HG02981 (cell line): ENCODE measurements at regions not wholly inside any gene's neighbourhood (a gene's known extent, or its start where the extent isn't known, plus 50 kb on each side); places are given as distances from the start of the nearest gene placed in this dataset.
"Not testable (repeated sequence)": the region's sequence is repeated elsewhere in the genome, so short reads cannot be mapped to it uniquely, and the experiment has no call there.

Experiments used
- ATAC-seq: cut with Tn5 transposase; IDR thresholded peaks from one replicate; pipeline ENCODE4 v1.9.1; 2021; ENCODE audit warnings: mild to moderate bottlenecking, moderate library complexity; ENCODE audit not compliant: unreplicated experiment

DNA sequence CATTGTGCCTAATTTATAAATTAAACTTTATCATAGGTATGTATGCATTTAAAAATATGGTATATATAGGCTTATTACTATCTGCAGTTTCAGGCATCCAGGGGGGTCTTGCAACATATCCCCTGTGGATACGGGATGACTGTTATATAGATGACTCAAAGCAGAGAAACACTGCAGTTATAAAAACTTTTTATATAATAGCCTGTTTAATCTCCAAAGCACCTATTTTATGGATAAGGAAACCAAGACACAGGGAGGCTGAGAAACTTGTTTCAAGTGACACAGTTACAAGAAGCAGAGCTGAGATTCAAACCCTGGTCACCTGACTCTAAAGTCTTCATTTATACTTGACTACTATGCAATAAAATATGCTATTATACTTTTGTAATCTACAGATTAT is 897.7 kb downstream of the KCNA4 start:
- no peak for ATAC-seq

DNA sequence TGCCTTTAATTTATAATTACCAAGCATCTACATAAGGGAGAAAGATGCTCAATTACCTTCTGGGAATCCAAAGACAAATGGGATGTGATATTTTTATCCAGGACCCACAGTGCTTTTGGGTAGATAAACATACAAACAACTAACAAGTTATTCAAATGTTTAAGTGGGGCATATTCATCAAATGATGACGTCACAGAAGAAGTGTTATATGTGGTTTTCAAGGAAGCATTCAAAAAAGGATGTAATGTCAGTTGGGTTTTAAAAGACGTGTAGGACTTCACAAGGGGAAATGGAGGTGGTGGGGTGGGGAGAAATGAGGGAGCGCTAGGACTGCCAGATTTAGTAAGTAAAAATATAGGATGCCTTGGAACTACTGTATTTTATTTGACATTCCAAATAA is 915.9 kb downstream of the KCNA4 start:
- no peak for ATAC-seq

DNA sequence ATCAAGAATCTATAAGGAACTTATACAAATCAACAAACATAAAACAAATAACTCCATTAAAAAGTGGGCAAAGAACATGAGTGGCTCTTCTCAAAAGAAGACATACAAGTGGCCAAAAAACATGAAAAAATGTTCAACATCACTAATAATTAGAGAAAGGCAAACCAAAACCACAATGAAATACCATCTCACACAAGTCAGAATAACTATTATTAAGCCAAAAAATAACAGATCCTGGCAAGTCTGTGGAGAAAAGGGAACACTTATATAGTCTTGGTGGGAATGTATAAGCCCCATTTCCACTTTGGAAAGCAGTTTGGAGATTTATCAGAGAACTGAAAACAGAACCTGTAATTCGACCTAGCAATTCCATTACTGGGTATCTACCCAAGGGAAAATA is 921.0 kb downstream of the KCNA4 start:
- ATAC-seq, result no peak

DNA sequence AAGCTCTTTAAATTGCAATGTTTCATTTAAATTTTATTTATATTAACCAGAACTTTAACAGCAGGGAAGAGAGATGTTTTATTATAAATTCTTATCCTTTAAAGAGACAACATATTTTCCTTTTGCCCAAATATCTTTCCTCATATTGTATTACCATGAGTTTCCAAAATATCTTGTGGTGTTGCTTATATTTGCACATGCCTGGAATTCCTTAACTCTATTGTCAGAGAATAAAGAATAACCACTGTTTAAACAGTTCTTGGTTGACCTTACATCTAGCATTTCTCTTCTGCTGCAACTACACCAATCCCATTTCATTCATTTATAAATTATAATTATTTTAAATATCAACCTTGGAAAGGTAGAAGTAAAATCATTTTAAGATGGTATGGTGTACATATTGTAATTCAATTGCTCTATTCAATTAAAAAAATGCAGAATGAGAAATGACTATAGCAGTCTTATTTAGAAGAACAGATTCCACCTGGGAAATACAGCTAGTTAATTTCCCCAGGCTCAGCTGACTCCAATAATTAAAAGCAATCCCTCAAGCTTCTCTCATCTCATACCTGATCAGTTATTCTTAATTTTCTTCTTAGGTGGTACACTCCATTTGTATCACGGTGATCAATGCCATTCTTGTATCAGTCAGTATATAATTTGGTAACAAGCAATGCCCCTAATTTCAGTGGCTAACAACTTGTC is 923.3 kb downstream of the KCNA4 start:
- ATAC-seq, result no peak

DNA sequence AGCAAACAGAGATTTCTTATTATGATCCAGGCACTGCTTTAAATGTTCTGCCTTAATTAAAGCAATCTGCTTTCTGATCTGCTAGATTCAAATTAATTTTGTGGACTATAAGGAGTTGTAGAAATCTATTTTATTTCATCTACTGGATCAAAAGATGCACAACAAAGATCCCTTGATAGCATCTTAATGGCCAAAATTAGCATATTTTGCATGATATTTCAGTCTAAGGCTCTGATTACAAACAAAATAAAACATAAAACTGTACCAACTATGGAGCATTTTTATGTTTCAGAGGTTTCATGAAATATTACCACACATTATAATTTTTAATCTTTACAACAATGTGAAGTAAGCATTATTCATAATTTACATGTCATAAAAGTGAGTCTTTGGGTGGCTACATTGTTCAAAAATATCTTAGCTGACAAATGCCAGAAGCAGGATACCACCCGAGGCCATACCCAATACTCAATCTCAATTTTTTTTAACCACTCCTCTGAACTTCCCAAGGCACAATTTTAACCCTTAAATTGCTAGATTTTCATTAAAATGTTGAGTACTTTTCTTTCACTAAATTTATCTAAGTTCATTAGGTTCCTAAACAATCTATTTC is 929.5 kb downstream of the KCNA4 start:
- no peak for ATAC-seq

DNA sequence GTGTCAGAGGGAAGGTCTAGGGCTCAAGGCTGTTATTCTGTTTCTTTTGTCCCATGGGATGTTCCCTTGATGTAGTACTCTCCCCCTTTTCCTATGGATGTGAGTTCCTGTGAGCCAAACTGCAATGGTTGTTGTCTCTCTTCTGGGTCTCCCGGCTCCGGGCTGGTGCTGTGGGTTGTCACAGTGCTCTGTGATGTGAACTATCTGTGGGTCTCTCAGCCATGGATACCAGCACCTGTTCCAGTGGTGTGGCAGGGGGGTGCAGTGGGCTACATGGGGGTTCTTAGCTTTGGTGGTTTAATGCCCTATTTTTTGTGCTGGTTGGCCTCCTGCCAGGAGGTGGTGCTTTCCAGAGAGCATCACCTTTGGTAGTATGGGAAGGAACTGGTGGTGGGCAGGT is 941.1 kb downstream of the KCNA4 start:
- no peak for ATAC-seq

DNA sequence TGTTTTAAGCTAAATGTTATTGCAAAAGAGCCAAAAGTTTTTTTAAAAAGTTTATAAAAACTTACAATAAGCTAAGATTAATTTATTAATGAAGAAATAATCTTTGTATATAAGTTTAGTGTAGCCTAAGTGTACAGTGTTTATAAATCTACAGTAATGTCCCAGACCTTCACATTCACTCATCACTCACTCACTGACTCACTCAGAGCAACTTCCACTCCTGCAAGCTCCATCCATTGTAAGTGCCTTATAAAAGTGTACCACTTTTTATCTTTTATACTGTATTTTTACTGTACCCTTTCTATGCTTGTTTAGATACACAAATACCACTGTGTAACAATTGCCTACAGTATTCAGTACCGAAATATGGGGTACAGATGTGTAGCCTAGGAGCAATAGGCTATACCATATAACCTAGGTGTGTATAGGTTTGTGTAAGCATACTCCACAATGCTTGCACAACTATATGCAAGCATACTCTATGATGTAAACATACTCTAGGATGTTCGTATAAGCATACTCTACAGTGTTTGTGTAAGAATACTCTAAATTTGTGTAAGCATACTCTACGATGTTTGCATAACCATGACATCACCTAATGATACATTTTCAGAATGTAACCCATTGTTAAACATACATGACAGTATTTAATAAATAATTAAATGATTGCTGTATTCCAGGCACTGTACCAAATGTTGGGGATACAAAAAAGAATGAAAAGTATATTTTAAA is 953.0 kb downstream of the KCNA4 start:
- ATAC-seq, result no peak

DNA sequence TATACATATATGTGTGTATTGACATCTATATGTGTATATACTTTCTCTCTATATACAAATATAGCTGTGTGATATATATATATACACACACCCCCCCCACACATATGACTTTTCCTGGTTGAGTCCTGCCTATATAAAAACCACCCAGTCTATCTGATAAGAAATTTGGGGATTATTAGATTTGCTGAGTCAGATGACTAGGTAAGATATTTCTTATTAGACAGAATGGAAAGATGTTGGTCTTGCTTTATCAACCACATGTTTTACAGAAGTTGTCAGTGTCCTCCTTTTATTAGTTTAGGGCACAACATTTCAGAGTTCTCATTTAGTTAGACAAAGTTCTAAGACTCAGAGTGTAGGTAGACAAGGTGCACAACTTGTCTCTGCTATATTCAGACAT is 953.3 kb downstream of the METTL15 start:
- no peak for ATAC-seq

DNA sequence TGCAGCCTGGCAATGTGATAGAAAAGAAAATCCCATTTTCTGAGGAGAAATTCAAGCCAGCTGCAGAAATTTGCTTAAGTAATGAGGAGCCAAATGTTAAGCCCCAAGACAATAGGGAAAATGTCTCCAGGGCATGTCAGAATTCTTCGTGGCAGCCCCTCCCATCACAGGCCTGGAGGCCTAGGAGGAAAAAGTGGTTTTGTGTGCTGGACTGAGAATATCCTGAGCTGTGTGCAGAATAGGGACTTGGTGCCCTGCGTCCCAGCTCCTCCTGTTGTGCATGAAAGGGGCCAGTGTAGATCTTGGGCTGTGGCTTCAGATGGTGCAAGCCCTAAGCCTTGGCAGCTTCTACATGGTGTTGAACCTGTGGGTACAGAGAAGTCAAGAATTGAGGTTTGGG is 948.3 kb downstream of the METTL15 start:
- ATAC-seq, result not testable (repeated sequence)

DNA sequence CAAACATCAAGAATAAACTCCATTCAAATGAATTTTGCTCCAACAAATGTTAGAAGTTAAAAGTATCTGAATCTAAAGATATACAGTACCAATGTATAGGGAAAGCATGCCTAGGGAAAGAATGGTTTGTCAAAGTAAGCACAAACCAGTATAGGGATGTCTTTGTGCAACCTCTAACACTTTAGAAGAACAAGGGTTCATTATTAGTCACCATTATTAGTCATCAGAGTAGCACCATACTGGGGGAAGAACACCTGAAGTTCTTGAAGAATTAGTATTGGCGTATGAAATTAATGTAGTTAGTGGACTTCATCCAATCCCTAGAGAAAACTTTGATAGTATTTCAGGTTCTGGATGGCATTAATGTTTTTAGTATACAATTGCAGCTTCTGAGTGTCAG is 943.7 kb downstream of the METTL15 start:
- no peak for ATAC-seq

DNA sequence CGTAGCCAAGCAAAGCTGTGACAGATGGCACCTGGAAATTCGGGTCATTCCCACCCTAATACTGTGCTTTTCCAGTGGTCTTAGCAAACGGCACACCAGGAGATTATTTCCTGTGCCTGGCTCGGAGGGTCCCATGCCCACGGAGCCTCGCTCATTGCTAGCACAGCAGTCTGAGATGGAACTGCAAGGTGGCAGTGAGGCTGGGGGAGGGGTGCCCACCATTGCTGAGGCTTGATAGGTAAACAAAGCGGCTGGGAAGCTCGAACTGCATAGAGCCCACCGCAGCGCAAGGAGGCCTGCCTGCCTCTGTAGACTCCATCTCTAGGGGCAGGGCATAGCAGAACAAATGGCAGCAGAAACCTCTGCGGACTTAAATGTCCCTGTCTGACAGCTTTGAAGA is 942.8 kb downstream of the METTL15 start:
- ATAC-seq, result not testable (repeated sequence)

DNA sequence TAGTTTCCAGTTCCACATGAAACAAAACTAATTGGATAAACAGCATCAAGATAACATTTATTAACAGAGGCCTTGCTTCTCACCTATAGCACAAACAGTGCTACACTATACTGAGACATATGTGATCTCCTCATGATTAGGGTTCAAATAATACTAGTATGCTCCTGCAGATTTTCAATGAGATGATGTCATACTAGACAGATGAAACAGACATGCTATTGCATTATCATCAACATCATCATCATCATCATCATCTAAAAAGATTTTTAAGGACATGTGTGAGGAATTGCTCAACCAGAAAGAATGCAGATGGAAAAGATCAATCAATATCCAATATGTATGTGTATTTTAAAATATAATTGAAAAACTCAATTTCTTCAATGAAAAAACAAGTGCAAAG is 932.3 kb downstream of the METTL15 start:
- no peak for ATAC-seq

DNA sequence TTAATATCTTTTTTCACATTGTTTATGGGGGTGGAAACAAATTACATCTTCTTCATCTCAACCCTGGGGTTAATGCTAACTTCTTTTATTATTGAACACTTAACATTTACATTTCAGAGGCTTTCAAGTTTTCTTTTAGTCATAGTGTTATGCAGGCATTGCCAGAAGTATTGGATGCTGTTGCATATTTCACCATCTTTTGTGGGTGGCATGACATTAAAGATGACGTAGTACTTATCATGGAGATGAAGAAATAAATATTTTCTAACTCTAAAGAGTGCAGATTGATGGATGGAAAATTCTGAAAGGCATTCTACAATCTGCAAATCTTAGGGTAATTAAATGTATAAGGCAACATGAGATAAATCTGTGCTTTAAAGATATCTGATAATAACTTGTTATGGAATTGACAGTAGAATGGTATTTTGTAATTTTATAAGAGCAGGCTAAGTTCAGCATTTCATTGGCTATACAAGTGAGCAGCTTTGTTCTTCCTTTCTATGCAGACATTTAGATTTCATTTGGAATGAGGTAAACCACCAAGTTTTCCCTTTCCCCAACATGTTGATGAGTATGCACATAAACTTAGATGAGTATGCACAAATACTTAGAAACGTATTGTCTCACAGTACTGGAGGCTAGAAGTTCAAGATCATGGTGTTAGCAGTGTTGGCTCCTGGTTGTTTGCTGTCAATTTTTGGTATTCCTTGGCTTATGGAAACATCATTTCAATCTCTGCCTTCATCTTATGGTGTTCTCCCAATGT is 924.4 kb downstream of the METTL15 start:
- ATAC-seq, result no peak

DNA sequence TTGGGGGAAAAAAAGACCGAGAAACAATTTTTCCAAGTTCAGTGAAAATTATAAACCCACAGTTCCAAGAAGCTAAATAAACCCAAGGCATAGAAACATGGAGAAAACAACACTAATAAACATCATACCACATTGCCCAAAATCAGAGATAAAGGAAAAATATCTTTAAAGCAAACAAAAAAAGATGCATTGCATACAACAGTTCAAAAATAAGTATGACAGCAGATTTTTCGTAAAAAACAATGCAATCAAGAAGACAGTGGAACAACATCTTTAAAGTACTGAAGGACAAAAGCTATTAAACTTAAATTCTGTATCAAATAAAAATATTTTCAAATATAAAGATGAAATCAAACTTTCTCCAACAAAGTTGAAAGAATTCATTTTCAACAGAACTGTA is 921.3 kb downstream of the METTL15 start:
- no peak for ATAC-seq

DNA sequence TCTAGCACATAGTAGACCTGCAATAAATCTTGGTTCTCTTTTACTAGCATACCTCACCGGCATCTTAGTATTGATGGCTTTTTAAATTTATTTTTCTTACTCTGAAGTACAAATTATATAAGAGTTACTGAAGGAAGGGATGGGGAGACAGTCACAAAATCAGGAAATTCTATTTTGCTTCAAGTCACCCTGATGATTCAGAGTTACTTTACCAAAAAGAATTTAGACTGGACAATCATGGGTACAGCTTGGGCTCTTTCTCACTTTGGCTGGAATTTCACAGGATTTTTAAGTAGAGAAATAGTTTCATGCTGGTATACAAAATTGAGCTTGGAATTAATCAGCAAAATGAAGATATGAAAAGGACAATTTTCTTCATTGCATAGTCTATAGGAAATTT is 919.2 kb downstream of the METTL15 start:
- no peak for ATAC-seq

DNA sequence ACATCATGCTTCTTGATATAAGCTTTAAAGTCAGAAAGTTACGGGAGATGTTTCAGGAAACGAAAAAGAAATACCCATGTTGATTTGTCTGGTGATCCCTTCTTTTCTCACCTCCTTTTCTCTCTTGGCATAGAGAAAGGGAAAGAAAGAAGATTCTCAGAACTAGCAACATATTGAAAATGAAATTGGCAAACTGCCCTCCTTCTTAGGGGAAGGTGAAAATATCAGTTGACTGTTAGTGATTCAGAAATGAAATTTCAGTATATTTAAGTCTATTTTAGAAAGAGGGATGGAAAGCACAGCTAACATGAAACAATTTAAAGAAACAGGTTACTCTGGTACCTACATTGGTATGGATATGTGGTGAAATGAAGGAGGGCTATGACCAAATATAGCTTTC is 918.1 kb downstream of the METTL15 start:
- no peak for ATAC-seq

DNA sequence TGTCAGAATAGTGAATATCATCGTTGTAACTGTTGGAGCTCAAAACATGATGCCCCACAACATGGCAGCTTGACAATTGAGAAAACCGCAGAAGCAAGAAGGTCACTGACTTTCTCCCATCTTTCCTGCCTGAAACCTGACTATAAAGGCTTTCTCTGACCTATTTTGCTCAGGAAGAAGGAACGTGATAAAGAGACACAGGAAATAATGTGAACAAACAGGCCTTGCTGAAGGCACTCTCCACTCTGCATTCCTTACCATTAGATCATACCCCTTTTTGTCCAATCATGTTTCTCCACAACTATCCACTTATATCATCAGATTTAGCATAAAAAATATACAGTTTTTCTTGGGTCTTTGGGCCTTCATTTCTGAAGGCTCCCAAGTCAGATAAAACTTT is 916.8 kb downstream of the METTL15 start:
- ATAC-seq, result no peak

DNA sequence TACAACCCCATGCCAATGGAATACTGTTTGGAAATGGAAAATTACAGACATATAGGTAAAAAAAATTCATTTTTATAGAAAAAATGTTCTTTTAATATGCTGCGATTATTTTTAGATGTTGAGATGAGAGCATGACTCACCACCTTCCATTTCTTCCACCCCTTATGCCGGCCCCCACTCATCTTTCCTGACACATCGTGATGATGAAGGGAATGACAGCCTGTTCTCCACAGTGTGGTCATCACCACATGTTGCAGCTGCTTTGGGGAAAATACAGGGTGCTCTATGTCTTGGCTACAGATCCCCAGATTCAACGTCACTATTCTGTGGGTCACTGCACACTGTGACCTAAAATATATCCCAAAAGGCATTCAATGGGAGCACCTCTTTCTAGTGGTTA is 916.2 kb downstream of the METTL15 start:
- no peak for ATAC-seq

DNA sequence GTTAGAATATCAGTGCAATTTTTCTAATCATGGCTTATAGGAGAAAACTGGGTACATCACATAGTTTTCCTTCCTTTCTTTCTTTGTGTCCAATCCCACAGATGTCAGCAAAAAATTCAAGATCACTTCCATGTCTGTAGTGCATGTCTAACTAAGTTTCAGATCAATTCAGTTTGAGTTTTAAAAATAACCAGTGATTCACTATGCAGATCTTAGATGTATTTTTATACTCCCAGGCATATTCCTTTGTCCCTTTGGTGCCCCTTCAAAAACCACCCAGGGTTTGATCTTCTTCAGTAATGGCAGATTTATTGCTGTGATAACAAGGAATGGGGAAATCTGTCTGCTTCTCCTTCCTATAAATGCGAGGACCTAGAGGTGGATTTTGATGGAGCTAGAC is 915.6 kb downstream of the METTL15 start:
- ATAC-seq, result no peak

DNA sequence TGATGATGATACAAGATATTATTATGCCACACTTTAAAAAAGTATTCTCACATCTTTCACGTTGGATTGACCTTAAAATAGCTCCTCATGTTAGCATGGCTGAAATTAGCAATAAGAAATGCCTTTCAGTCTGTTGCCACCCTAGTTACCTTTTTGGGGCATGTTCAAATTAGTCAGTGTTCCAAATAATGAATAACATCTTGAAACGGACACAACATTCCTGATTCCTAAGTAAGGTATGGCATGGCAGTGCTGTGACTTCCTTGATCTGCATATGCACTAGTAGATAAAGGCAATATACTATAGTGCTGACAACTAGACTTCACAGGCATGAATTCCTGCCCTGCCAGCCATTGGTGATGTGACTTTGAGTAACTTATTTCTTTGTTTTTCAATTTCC is 914.5 kb downstream of the METTL15 start:
- no peak for ATAC-seq

DNA sequence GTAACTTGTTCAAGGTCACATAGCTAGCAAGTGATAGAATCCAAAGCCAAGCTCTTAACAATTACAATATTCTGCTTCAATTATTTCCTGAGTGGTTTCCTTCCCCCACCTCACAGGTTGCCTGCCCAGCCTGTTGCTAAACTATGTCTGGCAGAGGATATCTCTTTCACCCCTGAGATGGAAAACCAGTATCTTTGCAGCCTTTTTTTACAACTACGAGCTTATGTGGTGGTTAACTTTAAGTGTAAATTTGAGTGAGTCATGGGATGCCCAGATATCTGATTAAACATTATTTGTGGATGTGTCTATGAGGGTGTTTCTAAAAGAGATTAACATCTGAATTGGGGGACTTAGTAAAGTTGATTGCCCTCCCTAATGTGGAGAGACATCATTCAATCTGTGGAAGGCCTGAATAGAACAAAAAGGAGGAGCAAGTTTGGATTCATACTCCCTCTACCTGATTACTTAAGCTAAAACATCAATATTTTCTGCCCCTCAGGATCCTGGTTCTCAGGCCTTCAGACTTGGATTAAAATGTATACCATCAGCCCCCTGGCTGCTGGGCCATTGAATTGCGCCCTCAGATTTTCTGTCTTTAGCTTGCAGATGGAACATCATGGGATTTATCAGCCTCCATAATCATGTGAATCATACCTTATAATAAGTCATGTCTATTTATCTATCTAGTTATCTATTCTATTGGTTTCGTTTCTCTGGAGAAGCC is 911.9 kb downstream of the METTL15 start:
- ATAC-seq, result no peak
